Suppressor macrophage (primary cell): ENCODE measurements at regions not wholly inside any gene's neighbourhood (a gene's known extent, or its start where the extent isn't known, plus 50 kb on each side); places are given as distances from the start of the nearest gene placed in this dataset.

Experiments
- DNase-seq, 4 experiments: peaks; one replicate each; pipeline ENCODE4 v3.0.0-alpha.2; 2020 to 2022

DNA sequence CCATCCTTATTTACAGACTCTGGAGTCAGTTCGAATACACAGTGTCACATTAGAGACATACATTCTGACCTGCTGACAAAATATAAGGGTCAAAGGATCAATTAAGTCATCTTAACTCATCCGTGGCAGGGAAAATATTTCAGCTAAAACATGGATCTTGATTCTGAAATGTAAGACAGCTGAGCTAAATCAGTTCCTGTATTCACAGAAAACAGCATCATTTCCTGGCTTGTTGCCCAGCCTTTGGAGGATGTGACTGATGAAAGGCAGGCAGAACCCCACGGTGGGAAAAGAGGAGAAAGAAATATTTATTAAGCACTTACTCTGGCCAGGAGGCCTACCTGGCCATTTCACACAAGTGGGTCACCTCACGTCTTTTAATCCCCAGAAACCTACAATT lies 101.9 kb downstream of the GAS2L3 start:
- DNase-seq = peak in 2 of 4 experiments; percentile 75 to 81

DNA sequence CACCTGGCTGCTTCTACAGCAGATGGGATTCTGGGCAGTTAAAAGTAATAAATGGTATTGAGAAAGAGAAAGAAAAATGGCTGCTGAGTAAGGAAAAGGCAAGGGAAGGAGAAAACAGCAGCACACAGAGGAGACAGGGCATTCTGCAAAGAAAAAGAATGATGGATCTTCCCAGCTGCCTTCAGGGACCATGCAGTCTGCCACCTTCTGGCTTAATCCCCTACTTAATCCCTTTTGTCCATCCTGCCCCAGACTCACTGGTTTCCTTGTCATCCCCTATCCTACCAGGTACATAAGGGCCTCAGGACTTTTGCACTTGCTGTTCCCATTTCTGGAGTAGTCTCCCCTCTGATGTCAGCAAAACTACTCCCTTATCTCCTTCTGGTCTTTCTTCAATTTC lies 107.6 kb downstream of the GAS2L3 start:
- DNase-seq = no peak

DNA sequence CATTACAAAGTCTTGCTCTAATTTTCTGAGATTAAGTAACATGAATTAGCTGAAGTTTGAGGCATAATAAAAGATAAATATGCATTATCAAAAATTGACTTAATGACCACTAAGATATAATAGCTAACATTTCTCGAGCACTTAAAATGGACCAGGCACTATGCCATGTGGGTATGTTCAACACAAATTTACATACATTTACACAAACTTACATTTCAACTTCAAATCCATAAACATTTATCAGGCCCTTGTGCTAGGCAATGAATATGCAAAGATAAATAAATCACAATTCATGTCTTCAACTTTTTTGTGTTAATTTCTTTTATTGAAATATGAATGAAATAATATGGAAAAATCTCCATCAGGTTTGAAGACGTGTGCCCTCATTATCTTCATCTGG lies 108.7 kb downstream of the GAS2L3 start:
- DNase-seq = no peak

DNA sequence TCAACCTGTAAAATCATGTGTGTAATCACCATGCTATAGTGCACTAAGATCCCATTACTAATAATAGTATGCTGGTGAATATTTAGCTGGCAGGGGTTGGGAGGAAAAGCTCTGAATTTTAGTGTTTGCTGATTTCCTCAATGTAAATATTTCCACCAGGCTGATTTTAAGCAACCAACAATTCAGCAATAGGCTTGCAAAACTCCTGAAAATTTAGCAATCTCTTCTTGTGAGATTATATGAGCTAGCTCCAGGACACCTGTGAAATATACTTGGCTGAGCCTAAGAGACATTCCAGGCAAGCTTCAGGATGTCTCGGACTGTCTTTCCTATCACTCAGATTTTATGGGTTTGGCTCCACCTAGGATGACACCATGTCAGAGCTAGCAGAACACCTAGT lies 106.9 kb upstream of the ANO4 start:
- DNase-seq = no peak

DNA sequence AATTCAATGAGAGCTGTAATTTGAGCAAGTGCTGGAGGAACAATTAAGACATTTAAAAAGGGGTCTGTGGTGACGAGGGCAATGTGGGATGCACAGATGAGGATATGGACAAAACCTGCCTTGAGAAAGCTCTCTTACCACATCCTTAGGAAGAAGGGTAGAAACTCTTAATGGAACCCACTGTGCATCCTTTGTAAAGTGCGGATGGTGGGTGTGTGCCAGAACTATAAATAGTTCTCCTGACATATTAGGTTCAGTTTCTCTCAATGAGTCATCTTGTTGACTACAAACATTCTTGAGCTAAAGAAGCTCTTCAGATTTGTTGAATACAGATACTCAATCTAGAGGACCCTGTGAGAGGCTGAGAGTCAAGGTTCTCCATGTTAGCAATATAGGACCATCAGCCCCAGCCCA lies 106.1 kb upstream of the ANO4 start:
- no peak for DNase-seq

DNA sequence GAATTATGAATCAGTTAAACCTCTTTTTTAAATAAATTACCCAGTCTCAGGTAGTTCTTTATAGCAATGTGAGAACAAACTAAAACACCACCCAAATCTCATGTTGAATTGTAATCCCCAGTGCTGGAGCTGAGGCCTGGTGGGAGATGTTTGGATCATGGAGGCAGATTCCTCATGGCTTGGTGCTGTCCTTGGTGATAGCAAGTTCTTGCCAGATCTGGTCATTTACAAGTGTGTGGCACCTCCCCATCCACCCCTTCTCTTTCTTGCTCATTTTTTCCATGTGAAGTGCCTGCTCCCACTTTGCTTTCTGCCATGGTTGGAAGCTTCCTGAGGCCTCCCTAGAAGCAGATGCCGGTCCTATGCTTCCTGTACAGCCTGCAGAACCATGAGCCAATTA lies 102.1 kb upstream of the ANO4 start:
- no peak for DNase-seq

DNA sequence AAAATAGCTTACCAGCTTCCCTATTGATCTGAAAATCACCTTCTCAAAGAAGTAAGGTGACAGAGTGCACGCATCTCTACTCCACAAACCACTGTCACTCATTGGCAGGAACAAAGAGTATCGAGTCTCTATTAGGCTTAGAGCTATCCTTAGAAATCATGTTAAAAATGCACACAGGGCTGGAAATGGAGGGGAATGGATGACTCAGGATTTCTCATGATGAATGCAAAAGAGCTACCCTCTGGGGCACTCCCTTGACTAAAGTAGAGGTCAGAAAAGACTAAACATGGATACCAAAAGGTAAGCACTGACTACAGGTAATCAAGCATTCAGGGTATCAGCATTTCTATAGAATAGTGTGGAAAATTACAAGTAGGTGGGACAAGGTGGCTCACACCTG lies 96.1 kb upstream of the ANO4 start:
- no peak for DNase-seq

DNA sequence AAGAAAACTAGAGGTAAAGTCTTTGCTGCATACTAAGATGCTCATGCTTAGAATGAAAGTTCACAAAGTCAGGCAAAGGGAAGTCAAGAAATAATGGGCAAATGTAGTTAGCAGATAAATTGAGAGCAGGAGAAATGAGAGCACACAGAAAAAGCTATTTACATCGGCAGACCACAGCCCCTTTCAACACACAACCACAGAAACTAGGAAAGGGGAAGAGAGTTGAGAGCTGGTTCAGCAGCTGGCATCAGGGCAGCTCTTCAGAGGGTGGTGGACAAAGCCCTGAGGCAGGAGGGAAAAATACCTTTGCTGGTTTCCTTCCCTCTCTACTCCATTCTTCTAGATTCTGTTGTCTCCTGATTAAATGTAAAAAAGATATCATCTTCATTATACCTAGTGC lies 95.4 kb upstream of the ANO4 start:
- DNase-seq = peak; percentile 42 to 68 (median 62)

DNA sequence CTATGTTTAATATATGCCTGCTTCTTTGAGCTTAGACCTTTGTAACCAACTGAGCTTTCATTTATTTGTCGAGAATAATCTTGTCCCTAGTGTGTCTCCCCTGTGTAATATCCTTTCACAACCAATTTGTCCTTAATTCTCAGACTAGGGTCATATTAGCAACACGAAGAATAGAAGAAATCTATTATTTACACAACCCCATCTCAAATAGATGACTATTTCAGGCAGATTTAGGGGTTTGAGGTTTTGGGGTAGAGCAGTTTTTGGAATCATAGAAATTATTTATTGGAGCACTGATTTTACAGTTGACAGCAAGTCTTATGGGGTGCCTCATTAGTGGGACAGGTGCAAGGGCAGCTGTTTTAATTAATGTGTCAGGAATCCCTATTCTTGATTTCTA lies 91.2 kb upstream of the ANO4 start:
- no peak for DNase-seq

DNA sequence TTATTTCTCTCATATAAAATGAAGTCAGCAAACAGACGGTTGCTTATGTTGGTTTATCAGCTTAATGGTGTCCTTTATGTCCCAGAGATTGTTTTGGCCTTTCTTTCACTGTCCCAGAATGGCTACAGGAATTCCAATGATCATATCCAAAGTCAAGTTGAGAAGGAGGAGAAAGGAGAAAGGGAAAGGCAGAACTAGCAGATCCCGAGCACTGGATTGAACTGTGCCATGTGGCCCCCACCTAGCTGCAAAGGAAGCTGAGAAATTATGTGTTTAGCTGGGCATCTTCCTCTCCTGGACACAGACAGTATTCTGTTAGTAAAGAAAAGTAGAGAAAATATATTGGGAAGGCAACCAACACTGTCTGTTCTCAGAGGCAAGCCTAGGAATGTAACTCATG lies 90.7 kb upstream of the ANO4 start:
- DNase-seq = no peak

DNA sequence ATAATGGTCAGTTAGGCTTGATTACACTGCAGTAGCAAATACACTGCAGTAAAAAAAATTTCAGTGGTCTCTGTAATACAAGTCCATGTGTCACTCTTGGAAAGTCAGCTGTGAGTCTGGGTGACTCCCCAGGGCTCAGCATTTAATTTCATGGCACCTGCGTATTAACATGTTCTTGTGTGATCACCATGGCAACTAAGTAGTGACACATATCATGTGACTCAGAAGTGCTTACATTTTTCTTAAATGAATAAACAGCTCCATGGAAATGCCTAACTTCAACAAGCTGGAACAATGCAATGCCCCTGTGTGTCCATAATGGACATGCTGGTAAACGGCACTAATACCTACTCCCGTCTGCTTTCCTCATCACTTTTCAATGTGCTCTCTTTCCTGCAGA lies 88.5 kb upstream of the ANO4 start:
- DNase-seq = no peak

DNA sequence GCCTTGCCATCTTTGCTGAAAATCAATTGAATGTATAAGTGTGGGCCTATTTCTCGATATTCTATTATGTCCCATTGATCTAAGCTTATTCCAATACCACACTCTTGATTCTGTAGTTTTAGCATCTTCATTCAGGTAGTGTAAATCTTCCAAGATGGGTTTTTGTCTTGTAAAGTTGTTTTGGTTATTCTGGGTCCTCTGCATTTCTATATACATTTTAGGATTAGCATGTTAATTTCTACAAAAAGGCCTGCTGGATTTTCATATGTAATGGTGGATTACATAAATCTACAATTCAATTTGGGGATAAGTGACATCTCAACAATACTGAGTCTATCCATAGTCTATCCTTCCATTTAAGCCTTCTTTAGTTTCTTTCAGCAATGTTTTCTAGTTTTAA lies 86.0 kb upstream of the ANO4 start:
- no peak for DNase-seq

DNA sequence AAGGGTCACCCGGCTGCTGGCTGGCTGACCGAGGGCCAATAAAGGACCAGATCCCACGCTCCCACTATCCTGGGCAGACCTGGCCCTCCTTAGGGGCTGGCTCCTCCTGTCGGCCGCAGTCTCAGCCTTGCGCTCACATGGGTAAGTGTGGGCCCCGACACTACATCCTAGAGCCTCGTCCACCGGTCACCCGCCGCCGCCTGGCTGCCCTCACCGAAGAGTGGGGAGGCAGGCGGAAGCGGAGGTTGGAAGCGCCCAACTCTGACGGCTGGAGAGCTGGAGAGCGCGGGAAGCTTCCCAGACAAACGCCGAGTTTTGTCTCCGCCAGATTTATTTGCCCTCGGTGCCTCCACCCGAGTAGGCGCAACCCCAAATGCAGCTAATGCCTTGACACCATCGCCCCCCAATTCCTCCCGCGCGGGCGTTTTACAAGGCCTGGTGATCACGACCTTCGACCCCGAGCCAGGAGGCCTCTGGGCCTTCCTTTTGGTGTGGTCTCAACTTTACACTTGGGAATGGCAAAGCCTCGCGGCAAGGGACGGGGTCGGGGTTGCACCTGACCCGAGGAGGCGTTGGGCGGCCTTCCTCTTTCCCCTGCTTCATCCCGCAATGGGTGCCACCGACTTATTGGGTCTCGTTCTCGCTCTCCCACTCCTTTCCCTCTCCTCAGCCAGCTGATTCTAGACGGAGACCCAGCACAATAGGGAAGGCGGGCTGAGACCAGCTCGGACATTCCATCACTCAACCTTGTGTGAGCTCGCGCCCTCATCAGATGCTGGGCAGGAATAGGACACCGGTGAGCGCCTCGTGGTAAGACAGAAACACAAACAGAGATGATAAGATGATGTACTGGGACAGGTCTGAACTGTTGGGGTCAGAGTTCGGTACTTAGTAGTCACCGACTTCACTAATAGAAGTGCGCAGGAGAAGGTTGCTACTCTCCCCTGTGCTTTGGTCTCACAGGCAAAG lies 78.3 kb upstream of the ANO4 start:
- DNase-seq = no peak

DNA sequence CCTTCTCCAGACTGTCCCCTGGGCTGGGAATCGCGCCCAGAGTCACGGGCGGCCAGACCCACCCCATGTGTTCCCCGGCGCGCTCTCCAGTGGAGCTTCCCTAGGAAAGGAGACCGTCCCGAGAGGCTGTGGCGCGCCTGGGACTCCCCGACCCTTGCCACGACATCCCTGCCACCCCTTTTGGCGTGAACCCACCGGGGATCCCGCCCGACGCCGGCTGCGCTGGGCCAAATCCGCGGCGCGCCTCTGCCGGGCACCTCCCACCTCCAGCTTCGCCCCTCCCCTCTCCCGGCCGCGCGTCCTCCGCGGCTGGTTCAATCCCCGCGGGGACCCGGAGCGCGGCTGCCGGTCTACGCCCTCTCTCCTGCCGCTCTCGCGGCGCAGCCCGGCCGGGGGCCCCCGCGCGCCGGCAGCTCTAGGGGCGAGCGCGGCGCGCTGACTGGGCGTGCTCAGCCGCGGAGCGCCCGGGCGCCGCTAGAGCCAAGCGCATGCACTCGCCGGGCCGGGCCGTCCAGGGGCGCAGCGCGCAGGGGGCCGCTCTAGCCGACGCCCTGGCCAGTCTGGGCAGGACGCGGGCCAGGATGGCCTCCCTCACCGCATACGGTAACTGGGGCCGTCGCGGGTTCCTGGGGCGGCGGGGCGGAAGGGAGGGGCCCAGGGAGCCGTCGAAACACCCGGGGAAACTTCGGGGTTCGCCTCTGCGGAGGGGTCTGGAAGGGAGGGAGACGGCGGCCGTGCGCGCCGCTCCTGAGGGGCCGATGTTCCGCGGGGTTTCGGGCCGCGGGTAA lies 77.4 kb upstream of the ANO4 start:
- peak in 1 of 4 experiments; percentile 9 for DNase-seq

DNA sequence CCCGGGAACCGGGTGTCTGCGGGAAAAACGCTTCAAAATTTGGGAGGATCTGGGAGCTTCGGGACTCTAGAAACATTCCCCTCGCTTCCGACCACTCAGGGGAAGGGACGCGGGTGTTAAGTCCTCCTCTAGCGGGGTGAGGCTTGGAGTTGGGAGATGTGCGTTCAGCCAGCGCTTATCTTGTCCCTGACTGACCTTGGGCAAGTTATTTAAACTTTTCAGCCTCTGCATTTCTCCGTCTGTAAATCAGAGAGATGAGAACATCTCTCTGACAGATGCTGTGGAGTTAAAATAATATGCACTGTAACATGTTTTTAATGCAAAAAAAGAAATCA lies 76.9 kb upstream of the ANO4 start:
- DNase-seq = no peak

DNA sequence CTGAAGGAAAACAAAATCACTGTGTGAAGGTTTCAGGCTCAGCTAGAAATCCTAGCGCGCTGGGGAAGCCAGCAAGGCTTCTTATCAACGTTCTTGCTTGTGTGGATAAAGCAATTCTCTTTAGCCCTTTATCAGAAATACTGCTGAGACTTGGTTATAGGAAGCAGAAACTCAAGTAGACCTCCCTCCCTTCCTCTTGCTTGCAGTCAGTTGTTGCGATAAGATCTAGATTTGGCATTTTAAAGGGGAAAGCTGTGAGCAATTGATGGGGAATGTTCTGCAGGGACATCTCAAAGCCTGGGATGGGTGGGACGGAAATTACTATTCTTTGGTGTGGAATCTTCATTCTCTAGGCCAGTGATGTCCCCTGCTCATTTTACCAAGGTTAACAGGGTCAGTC lies 76.4 kb upstream of the ANO4 start:
- no peak for DNase-seq

DNA sequence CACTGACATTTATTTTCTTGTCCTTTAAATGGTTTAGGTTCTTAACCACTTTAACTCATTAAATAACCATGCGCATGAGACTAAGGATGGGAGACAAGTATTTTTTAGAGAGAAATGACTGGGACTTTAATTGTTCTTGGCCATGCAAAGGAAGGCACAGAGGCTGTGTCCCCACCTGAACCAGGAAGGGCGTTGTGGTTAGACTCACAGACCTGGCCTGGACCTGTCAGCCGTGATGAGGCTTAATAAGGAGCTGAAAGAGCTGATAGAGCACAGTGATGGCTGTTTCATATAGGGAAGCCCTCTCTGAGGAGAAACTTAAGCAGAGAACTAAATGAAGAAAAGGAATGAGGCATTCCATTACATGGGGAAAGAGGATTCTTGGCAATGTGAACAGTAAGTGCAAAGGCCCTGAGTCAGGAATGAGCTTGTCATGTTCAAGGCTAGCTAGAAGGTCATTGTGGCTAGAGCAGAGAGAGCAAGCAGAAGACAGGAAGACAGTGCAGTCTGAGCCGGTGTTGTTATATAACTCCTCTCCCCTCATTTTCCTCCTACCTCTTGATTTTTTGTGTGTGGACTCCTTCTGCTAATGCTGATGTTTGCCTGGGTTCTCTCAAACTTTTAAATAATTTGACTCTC lies 74.4 kb upstream of the ANO4 start:
- no peak for DNase-seq

DNA sequence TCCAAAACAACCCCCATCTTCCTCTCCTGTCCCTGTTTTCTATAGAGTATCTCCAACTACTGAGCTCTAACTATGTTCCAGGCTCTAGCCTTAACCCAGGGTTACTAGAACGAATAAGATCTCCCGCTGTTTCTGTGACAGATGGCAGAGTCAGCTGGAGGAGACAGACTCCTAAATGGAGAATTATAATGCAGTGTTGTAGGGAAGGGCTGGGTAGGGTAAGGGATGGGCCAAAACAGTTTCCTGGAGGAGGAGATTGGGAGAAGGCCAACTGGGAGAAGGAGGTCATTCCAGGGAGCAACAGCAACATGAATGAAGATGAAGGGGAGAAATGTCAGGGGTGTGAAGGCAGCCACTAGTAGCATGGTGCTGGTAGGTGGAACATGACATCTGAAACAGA lies 73.4 kb upstream of the ANO4 start:
- no peak for DNase-seq

DNA sequence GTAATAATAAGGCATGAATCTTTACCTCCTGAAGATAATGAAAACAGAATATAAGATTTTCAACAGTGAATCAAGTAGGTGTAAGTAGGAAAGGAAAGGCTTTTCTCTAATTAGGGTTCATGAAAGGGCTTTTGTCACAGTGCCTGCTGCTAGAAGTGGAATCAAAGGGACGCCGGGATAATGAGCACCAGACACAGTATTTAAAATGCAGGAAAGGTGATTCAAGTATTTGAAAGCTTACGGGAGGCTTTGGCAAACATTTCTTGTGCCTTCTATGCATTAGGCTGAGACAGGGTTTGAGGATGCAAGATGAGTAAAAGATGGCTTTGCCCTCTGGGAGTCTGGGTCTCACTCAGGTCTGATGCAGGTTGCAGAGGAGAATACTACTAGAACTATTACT lies 70.5 kb upstream of the ANO4 start:
- no peak for DNase-seq

DNA sequence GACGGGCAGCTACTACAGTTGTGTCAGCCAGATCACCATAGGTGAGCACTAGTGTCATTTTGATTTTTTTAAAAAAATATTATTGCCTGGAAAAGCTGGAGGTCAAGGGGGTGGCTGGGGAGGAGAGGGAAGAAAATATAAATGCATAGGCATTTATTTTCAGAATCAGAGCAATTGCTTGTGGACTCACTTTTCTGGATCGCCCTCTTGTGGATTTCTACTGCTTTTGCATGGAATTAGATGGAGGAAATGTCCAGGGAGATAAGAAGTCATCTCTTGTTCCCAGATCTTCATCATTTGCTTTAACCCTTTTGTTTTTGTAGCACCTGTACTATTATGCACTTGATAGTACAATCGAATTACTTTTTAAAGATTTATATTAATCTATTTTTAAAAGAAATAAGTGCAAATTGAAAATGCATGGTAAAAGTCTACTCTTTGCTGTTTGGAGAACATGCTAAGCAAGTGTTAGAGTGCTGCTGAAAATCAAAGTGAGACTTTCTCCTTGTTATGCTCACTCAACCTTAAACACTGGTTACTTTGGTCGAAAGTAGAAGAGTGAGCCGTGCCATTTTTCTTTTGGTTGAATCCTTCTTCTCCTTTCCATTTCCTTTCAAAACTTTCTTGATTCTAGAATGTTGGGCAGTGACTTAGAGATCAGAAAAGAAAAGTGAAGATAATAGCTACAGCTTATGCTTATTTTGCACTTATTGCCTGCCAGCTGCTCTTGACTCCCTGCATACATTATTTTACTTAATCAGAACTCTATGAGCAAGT lies 60.6 kb upstream of the ANO4 start:
- peak in 2 of 4 experiments; percentile 10 to 45 for DNase-seq

DNA sequence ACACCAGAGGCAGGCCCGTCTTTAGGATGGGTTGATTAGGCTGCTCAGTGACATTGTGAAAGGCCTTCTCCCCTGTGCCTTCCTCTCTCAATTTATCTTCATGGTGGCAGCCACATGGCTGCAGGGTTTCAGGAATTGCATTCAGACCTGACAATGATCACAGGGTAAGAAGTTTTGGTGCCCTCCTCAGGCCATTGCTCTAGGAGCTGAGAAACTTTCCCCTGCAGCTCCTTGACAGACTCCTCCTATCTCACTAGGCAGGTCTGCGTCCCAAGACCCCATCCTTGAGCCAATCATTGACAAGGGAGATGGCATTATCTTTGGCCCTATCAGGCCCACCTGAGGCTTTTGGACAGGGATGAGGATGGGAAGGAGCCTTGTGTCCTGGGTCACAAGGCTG lies 57.4 kb upstream of the ANO4 start:
- no peak for DNase-seq

DNA sequence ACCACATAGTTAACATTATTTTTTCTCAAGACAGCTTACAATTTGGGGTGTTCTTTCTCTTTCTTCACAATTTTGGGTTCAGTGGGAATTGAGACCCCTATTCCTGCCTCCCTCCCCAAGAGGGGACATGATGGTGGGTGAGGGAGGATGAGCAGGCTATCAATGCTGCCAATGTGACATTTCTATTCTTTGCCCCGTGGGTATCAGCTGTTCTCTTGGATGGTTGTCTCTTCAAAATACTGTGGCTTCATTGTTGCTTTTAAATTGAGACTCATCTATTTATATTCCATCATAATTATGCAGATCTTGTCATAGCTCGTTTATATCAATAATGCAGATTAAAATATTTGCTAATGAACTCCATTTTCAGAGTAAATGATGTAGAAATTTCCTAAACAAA lies 56.5 kb upstream of the ANO4 start:
- no peak for DNase-seq
